Breast epithelium (tissue), 3 donors: ENCODE measurements at regions not wholly inside any gene's neighbourhood (a gene's known extent, or its start where the extent isn't known, plus 50 kb on each side); places are given as distances from the start of the nearest gene placed in this dataset.

Experiments
- CTCF ChIP-seq, 3 donors: fragments of 450-650 bp; IDR thresholded peaks; one replicate each; pipeline ENCODE4 v1.5.1; 2016 to 2017; ENCODE audit warnings: antibody characterized with exemption in 3 of 3, mild to moderate bottlenecking in 3 of 3, moderate library complexity in 3 of 3
- POLR2A ChIP-seq: fragments of 450-650 bp; IDR thresholded peaks from one replicate; pipeline ENCODE4 v1.6.1; 2016; ENCODE audit warnings: antibody characterized with exemption, mild to moderate bottlenecking, moderate library complexity
- POLR2AphosphoS5 ChIP-seq, 3 donors: sonication (generic); formaldehyde crosslinking; IDR thresholded peaks; one replicate each; pipeline ENCODE4 v1.6.1; 2017; ENCODE audit warnings: antibody characterized with exemption in 3 of 3

DNA sequence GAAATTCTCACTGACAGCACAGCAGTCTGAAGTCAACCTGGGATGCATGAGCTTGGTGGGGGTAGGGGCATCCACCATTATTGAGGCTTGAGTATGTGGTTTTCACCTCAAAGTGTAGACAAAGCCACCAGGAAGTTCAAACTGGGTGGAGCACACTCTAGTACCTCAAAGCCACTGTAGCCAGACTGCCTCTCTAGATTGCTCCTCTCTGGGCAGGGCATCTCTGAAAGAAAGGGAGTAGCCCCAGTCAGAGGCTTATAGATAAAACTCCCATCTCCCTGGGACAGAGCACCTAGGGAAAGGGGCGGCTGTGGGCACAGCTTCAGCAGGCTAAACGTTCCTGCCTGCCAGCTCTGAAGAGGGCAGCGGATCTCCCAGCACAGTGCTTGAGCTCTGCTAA lies 143.0 kb downstream of the KITLG start:
- TF ChIP-seq POLR2AphosphoS5 (IDR thresholded peaks at IDR 0.05) (no peak), POLR2A (no peak), CTCF (IDR thresholded peaks at IDR 0.05) (no peak)
